Small intestine (tissue), 7 donors: ENCODE measurements at regions not wholly inside any gene's neighbourhood (a gene's known extent, or its start where the extent isn't known, plus 50 kb on each side); places are given as distances from the start of the nearest gene placed in this dataset.

Source experiments
- DNase-seq, 2 donors: peaks; one replicate each; pipeline versions ENCODE4 v3.0.0 to v3.0.0-alpha.2; 2013
- FAIRE-seq: peaks from 2 replicates; lab custom pipeline; 2012; peaks lifted over from hg19 to GRCh38; lab: Jason Lieb, UNC
- H3K27ac ChIP-seq, 3 donors: one replicate each; pipeline ENCODE4 v1.5.1; 2013; ENCODE audit warnings: low read length in 2 of 3, mild to moderate bottlenecking in 2 of 3, control low read depth in 1 of 3, inconsistent platforms in 1 of 3, low read depth in 1 of 3, moderate library complexity in 1 of 3
- H3K27me3 ChIP-seq, 3 donors: one replicate each; pipeline ENCODE4 v1.6.1; 2013; ENCODE audit warnings: low read length in 3 of 3, inconsistent platforms in 1 of 3; ENCODE audit not compliant: control insufficient read depth in 3 of 3, insufficient read depth in 3 of 3
- H3K36me3 ChIP-seq, 3 donors: one replicate each; pipeline ENCODE4 v1.6.1; 2013; ENCODE audit warnings: low read length in 3 of 3, inconsistent platforms in 1 of 3, low read depth in 1 of 3, mild to moderate bottlenecking in 1 of 3, moderate library complexity in 1 of 3; ENCODE audit not compliant: control insufficient read depth in 3 of 3, insufficient read depth in 2 of 3
- H3K4me1 ChIP-seq, 3 donors: one replicate each; pipeline ENCODE4 v1.6.1; 2013; ENCODE audit warnings: low read length in 2 of 3, inconsistent platforms in 1 of 3, low read depth in 1 of 3, mild to moderate bottlenecking in 1 of 3, moderate library complexity in 1 of 3; ENCODE audit not compliant: control insufficient read depth in 3 of 3, insufficient read depth in 2 of 3
- H3K4me3 ChIP-seq, 3 donors: one replicate each; pipeline ENCODE4 v1.5.1; 2013; ENCODE audit warnings: low read length in 3 of 3, control low read depth in 1 of 3, inconsistent platforms in 1 of 3, low read depth in 1 of 3, mild to moderate bottlenecking in 1 of 3, moderate library complexity in 1 of 3
- H3K9me3 ChIP-seq, 2 donors: one replicate each; pipeline ENCODE4 v1.6.1; 2013; ENCODE audit warnings: low read depth in 1 of 2, low read length in 1 of 2; ENCODE audit not compliant: control insufficient read depth in 2 of 2, insufficient read depth in 1 of 2
- WGBS, 3 donors: extraction: QIAGEN DNeasy Blood & Tissue Kit; methylation state at CpG; one replicate each; pipeline ENCODE4 v1.1.7; 2013; 5-methylcytosine and 5-hydroxymethylcytosine counted together
- donor health status: healthy with polysubstance abuse.
- donor health status: control.
- donor health status: control.
- donor health status: Bipolar disorder and iron deficiency.
- donor health status: healthy.

DNA sequence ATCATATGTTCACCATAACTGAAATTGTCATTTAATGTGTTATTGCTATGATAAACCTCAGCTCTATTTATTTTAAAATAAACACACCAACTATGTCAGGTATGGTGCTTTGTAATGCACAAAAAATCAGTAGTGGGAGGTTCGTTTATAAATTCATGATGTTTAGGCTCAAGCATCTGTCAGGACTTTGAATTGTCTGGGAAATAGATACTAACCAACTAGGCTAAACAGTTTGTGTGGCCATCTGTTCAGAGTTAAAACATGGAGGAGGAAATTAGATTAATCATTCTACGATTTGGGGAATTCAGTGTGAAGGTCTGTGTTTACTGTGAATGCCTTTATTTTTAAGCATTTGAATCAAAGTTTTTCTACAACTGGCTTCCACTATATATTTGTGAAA is 212.6 kb upstream of the FZD8 start:
- 54 to 65% (median 59%) methylated on average over 2 of the region's 2 CpGs for WGBS, 3 donors
- H3K27ac ChIP-seq, result no peak overlapping the region
- H3K27me3 ChIP-seq, result no peaks in the 10 kb centered on the region
- H3K36me3 ChIP-seq, result no peaks in the 10 kb centered on the region
- H3K4me3 ChIP-seq, result no peak overlapping the region
- no peaks in the 10 kb centered on the region for H3K9me3 ChIP-seq
- H3K4me1 ChIP-seq, result no peaks in the 10 kb centered on the region
- FAIRE-seq (no peak), DNase-seq (no peak)

GRCh38 chr10:35852721-35853120 is 210.6 kb upstream of the FZD8 start:
- H3K4me1 ChIP-seq, result no peaks in the 10 kb centered on the region
- no peak for DNase-seq
- 76 to 91% (median 81%) methylated on average over 2 of the region's 2 CpGs for WGBS, 3 donors
- H3K4me3 ChIP-seq, result no peak overlapping the region
- no peak overlapping the region for H3K27ac ChIP-seq
- H3K36me3 ChIP-seq, result no peaks in the 10 kb centered on the region
- FAIRE-seq, result no peak
- H3K27me3 ChIP-seq, result no peaks in the 10 kb centered on the region
- H3K9me3 ChIP-seq, result no peaks in the 10 kb centered on the region

DNA sequence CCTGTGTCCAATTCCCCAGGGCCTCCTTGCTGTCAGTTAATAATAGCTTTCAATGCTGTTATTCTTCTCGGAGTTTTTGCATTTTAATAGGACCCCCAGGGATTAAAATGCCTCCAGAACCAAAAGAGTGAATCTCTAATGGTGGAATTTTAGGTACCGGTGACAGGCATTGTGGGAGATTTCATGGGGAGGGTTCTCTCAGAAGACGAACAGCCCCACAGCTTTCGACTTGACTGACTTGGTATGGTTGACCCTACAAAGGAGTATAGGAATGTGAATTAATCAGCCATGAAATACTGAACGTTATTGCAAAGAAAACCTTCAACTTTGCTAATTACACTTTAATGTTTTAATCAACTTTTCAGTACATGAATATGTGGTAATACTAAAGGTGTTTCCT is 206.3 kb upstream of the FZD8 start:
- Histone ChIP-seq H3K4me1 (no peaks in the 10 kb centered on the region), H3K9me3 (no peaks in the 10 kb centered on the region), H3K27ac (no peak overlapping the region), H3K4me3 (no peak overlapping the region), H3K27me3 (no peaks in the 10 kb centered on the region), H3K36me3 (no peaks in the 10 kb centered on the region)
- WGBS, 3 donors, result 59 to 64% (median 60%) methylated on average over 5 of the region's 5 CpGs
- no peak for FAIRE-seq
- DNase-seq, result no peak

- 80 to 86% (median 85%) methylated on average over 5 of the region's 5 CpGs for WGBS, 3 donors
- H3K36me3 ChIP-seq, result no peaks in the 10 kb centered on the region
- no peaks in the 10 kb centered on the region for H3K27me3 ChIP-seq
- no peak overlapping the region for H3K27ac ChIP-seq
- DNase-seq (no peak), FAIRE-seq (no peak)
- no peaks in the 10 kb centered on the region for H3K9me3 ChIP-seq
- H3K4me1 ChIP-seq, result no peaks in the 10 kb centered on the region
- H3K4me3 ChIP-seq, result no peak overlapping the region
These were observed 202.6 kb upstream of the FZD8 start for GRCh38 chr10:35844686-35845085.

DNA sequence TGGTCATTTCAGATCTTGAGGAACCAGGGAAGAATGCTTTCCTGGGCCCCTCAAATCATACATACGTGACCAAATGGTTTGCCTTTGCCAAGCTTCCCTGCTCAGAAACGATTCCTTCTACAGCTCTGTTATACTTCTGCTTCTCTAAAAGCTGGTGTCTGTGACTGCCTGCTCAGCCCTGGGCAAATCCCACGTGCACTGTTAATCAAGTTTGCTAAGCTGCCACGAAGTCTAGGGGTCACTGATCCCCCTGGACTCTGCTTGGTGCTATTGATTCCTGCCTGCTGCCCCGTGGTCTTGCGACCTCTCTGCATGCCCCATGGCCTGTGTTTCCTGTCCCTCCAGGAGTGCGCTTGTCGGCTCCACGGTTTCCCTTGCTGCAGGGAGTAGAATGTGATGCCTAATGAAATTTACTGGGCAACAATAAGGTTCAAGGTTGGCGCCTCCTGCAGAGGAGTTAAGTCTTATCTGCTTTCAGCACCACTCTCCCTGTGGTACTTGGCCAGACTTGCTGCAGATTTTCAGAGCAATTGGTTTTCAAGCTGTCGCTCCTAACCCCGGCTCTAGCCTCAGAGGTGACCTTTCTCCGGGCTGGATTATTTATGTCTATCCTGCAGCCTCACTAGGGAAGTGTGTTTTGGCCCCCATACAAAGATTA is 201.6 kb upstream of the FZD8 start:
- 38 to 45% (median 43%) methylated on average over 13 of the region's 13 CpGs for WGBS, 3 donors
- no peaks in the 10 kb centered on the region for H3K9me3 ChIP-seq
- H3K36me3 ChIP-seq, result no peaks in the 10 kb centered on the region
- no peaks in the 10 kb centered on the region for H3K4me1 ChIP-seq
- H3K4me3 ChIP-seq, result no peak overlapping the region
- H3K27me3 ChIP-seq, result no peaks in the 10 kb centered on the region
- DNase-seq (no peak), FAIRE-seq (no peak)
- no peak overlapping the region for H3K27ac ChIP-seq

DNA sequence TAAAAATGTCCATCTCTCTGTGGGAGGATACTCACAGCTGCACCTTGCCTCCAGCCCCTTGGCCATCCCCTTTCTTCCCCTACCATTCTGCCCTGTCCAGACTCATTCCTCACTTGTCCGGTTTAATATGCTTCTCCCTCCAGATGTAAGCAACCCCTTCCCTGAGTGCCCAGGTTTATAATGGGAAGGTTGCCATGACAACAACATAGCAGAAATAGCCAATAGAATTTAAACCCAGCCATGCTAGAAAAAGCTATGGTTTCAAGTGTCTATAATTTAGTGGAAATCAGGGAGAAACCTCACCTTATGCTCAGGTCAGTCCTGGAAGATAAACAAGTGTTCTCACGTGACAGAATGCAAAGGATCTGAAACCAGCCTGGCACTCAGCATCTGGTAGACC is 196.0 kb upstream of the FZD8 start:
- no peaks in the 10 kb centered on the region for H3K27me3 ChIP-seq
- DNase-seq (no peak), FAIRE-seq (no peak)
- no peak overlapping the region for H3K27ac ChIP-seq
- WGBS, 3 donors, result 58 to 70% (median 59%) methylated on average over 2 of the region's 2 CpGs
- H3K4me1 ChIP-seq, result no peaks in the 10 kb centered on the region
- no peaks in the 10 kb centered on the region for H3K36me3 ChIP-seq
- H3K4me3 ChIP-seq, result no peak overlapping the region
- no peaks in the 10 kb centered on the region for H3K9me3 ChIP-seq

DNA sequence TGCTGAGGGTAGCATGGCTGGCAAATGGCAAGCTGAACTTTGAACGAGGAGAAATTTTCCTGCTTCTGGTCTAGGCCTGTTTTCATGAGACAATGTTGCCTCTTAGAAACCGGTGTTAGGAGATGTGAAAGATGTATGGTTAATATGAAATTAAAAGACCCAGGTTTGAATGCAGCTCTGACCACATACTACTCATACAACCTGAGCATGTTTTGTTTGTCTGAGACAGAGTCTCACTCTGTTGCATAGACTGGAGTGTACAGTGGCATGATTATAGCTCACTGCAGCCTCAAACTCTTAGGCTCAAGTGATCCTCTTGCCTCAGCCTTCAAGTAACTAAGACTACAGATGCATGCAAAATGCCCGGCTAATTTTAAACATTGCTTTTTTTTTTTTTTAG is 193.4 kb upstream of the FZD8 start:
- FAIRE-seq (no peak), DNase-seq (no peak)
- no peaks in the 10 kb centered on the region for H3K27me3 ChIP-seq
- H3K27ac ChIP-seq, result no peak overlapping the region
- H3K36me3 ChIP-seq, result no peaks in the 10 kb centered on the region
- WGBS, 3 donors, result 80 to 90% (median 85%) methylated on average over 3 of the region's 3 CpGs
- no peaks in the 10 kb centered on the region for H3K4me1 ChIP-seq
- H3K4me3 ChIP-seq, result no peak overlapping the region
- H3K9me3 ChIP-seq, result no peaks in the 10 kb centered on the region

- Histone ChIP-seq H3K27me3 (no peaks in the 10 kb centered on the region), H3K4me3 (no peak overlapping the region), H3K9me3 (no peaks in the 10 kb centered on the region), H3K27ac (no peak overlapping the region), H3K4me1 (no peaks in the 10 kb centered on the region), H3K36me3 (no peaks in the 10 kb centered on the region)
- no peak for DNase-seq
- FAIRE-seq, result no peak
- 84 to 90% (median 88%) methylated on average over 10 of the region's 10 CpGs for WGBS, 3 donors
These were observed 192.9 kb upstream of the FZD8 start for GRCh38 chr10:35834877-35835494.

DNA sequence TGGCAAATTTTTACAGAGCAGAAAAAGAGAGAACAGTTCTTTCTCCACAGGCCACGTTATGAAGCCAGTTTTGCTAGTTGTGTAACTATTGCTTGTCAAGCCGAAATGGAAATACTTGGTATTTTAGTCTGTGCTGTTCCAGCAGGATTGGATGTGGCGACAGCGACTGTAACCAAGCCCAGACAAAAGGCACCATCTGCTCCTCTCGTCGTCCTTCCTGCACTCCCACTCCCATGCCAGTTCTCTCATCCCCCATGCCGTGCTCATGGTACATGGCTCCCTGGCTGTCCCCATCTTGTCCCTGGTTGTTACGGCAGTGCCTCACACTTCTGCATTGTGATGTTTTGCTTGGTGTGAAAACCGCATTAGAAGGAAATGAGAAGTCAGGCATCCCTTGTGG is 185.7 kb upstream of the FZD8 start:
- H3K4me1 ChIP-seq, result no peaks in the 10 kb centered on the region
- H3K9me3 ChIP-seq, result no peaks in the 10 kb centered on the region
- WGBS, 3 donors, result 81 to 90% (median 85%) methylated on average over 9 of the region's 9 CpGs
- H3K36me3 ChIP-seq, result no peaks in the 10 kb centered on the region
- no peak for DNase-seq
- no peak overlapping the region for H3K4me3 ChIP-seq
- no peak for FAIRE-seq
- H3K27me3 ChIP-seq, result no peaks in the 10 kb centered on the region
- H3K27ac ChIP-seq, result no peak overlapping the region
